HG03439 (cell line): ENCODE measurements at regions not wholly inside any gene's neighbourhood (a gene's known extent, or its start where the extent isn't known, plus 50 kb on each side); places are given as distances from the start of the nearest gene placed in this dataset.
"Not testable (repeated sequence)": the region's sequence is repeated elsewhere in the genome, so short reads cannot be mapped to it uniquely, and the experiment has no call there.

Experiments used
- ATAC-seq: cut with Tn5 transposase; IDR thresholded peaks from one replicate; pipeline ENCODE4 v1.9.1; 2021; ENCODE audit warnings: mild to moderate bottlenecking, moderate library complexity; ENCODE audit not compliant: unreplicated experiment

GRCh38 chr15:95121191-95121590, 889.8 kb downstream of the MCTP2 start:
- ATAC-seq, result no peak

DNA sequence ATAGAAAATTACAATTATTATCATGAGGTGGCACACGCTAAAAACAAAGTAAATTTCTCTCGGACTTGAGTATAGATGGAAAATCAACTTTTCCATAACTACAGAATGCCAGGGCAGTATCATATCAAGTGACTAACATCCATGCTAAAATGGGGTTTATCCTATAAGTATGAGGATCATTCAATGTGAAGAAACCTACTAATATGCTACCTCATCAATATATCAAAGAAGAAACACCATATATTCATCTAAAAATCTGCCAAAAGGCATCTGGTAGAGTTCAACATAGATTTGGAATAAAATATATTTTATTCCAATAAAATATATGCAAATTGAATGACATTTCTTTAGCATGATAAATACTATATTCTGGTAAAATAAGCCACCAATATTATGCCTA, 894.4 kb downstream of the MCTP2 start:
- no peak for ATAC-seq

DNA sequence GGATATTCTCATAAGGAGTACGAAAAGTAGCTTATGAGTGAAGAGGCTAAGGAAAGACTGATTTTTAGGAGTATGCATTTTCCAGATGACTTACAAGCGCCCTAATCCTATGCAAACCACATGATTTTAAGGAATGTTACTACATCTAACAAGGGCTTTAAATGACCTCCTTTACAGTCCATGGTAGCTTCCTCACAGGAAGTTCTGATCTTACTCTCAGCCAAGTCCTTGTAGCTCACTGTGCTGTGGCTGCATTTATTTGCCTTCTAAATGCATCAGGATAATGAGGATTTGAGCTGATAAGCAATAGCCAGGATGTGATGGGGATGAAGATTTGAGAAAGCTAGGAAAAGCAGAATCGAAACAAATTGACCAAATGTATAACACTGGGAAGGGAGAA, 896.0 kb downstream of the MCTP2 start:
- no peak for ATAC-seq

- ATAC-seq, result no peak
Observed at GRCh38 chr15:95129574-95129973, 898.2 kb downstream of the MCTP2 start.

DNA sequence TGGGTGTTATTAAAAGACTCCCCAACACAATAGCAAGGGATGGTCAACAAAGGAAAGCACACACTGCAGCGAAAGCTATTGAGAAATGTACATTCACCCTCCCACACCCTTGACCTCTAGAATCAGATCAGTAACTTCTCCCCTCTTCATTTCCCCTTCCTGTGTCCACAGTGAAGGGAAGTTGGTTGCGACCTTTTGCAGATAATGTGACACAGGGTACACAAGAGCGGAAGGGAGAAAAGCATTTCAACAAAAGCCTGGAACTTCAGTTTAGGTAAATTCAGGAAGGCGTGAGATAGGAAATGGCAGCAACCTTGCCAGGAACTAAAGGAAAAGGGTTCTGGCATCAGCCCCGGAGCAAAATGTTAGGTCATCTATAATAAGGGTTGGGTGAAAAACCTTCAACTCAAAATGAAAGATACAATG, 899.8 kb downstream of the MCTP2 start:
- ATAC-seq, result no peak

DNA sequence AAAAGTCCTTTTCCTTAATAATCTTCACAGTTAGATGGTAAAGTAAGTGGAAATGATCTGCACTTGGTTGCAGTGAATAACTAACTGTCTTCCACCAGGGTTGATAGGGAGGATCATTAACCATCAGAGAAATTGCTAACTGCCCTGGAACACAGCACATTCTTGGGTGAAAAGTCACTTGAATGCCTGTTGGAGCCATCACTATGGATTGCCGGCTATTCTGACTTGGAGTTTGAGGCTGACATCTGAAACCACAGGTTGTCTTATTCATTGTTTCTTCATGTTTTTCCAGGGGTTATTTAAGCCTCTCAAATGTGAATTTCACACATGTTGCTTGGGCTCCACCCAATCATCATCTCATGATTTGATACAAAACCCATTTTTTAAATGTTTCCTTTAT, 901.4 kb downstream of the MCTP2 start:
- ATAC-seq, result no peak

DNA sequence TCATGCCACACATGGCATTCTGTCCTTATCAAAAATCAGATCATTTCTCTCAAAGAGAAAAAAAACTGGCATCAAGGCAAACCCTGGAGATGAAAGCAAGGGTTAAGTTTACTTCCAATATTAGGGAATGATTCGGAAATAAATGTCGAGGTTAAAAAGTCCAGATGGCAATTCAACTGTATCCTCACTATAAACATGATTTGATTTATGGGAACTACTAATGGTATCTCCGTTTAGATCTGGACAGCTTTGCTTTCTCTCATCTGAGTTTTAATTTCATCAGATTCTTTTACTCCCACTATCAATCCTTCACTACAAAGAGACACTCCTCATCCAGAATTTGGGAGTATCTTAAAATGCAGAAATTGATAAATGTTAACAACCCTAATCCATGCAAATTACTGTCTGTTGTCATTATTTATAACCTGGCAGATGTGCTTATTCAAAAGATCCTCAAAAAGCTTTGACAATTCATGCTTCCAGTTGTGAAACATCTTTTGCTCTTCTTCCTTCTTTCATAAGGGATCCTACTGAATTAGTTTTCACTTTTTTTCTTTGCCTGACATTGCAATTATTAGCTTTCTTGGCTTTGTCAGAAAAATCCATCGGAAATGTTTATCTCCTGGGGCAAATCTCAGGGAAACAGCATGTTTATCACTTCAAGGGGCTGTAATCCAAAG, 903.2 kb downstream of the MCTP2 start:
- no peak for ATAC-seq

- ATAC-seq, result no peak
Observed at GRCh38 chr15:95138604-95139270, 907.4 kb downstream of the MCTP2 start.

DNA sequence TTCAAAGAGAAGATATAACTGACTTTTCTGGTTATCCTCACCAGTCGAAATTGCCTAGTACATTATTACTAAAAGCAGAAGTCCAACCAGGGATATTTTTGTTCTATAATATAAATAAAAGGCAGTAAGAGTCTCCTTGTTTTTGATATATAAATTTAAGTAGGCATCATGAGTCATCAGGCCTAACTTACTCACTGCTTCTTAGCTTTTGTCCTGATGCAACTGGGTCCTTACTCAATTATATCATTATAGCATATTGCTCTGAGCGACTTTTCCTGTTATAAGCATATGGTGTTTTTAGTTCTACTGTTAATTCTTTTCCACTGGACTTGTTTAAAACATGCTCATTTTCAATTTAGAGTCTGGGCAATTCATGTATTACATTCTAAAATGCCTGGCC, 910.1 kb downstream of the MCTP2 start:
- no peak for ATAC-seq

DNA sequence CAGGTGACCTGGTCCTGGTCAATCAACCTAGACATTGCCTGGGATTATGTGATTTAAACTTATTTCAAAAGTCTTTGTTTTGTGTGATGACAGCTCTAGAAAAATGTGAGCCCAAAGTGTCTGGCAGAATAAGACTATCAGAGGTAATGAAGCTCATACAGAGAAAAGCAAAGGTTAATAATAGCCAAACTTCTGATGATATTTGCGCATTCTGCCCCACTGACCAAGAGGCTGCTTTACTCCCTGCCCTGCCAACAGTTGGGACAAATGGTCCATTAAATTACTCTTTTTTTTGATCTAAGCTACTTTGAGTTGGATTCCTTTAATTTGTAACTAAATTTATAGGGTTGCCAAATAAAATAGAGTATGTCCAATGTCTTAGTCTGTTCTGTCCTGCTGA, 911.2 kb downstream of the MCTP2 start:
- no peak for ATAC-seq

GRCh38 chr15:95146481-95146880, 915.1 kb downstream of the MCTP2 start:
- no peak for ATAC-seq

DNA sequence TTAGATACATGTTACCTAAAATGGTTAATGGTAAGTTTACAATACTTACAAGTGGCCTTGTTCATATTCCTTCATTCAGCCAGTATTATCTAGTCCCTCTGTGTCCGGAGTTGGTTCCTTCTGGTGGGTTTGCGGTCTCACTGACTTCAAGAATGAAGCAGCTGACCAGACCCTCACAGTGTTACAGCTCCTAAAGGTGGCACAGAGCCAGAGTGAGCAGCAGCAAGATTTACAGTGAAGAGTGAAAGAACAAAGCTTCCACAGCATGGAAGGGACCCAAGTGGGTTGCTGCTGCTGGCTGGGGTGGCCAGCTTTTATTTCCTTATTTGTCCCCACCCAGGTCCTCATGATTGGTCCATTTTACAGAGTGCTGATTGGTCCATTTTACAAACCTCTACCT, 916.8 kb downstream of the MCTP2 start:
- no peak for ATAC-seq

DNA sequence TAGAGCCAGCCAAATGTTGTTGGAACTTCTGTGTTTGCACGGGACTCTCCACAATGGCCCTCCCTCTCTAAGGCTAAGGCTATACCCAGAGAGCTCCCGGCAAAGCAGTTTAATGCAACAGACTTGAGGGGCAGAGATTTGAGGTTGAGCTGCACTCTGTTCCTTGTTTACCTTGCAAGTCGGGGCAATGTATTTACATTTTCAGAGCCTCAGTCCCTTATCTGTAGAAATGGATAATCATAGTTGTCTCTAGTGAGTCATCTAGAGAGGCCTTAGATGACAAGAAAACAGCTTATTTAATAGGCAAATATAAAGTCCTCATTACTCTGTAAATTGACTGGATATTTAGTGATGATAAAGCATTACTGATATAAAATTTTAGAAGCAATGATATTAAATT, 917.7 kb downstream of the MCTP2 start:
- no peak for ATAC-seq

DNA sequence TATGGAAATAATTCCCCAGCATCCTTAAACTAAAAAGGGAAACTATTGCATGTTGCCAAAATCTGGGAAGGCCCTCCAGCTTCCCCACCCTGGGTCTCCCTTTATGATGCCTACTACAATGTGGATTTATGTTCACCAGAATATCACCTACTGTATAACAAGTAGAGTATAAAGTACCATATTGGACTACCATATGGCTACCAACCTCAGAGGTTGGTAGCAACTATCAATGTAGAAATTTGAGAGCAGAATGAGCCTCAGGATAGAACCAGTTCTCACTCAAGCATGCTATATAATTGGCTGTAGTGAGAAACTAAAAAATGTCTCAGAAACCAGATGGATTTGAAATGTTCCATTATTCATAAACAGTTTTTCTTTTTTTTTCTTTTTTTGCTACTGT, 918.4 kb downstream of the MCTP2 start:
- no peak for ATAC-seq

DNA sequence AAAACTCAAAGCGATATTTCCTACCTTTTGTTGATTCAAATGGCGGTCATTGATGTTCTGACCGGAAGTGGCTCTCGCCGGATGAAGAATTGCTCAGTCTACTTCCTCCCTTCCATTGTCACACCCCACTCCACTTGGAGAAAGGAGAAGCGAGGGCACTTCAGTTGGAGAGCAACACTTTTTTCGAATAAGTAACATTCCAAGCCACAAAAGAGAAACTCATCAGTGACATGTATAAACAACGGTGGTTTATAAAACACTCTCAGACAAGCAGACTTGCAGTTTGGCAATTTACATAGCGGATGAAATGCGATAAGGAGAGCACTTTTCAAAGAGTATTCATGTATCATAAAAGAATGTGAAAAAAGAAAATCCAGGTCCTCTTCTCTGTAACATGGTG, 919.1 kb downstream of the MCTP2 start:
- ATAC-seq, result no peak

- no peak for ATAC-seq
Observed at GRCh38 chr15:95152741-95153140, 921.4 kb downstream of the MCTP2 start.

GRCh38 chr15:95153201-95153600, 921.8 kb downstream of the MCTP2 start:
- ATAC-seq, result not testable (repeated sequence)

DNA sequence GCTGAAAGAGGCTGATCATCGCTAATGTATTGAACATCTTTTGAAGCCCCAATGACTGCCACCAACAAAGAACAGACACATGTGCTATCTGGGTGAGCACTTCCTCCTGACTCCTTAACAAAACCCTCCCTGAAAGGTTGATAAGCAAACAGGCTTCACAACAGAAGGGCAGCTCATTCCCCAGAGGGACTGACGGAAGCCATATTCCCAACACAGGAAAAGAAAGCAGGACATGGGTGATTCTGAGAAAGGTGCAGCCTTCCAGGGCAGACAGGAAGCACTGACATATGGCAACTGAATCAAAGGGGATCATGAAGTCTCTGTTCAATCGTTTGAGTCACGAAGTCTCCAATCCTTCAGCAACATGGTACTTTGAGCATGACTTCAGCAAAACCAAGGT, 929.0 kb downstream of the MCTP2 start:
- ATAC-seq, result no peak

DNA sequence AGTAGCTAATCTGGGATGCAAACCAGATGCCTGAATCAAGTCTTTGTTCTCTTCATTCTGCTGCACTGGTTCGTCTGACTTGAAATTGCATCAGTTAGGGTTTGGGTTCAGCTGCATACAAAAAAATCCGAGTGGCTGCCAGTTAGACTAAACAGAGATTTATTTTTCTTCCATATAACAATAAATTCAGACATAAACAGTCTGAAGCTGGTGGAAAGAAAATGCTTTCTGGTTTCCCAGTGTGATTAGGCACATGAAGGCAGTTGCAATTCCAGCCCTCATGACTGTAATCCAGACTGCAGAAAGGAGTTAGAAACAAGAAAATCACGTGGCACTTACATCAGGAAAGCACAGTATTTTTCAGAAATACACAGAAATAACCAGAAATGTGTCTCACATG, 930.7 kb downstream of the MCTP2 start:
- no peak for ATAC-seq

GRCh38 chr15:95162531-95162930, 931.2 kb downstream of the MCTP2 start:
- ATAC-seq, result no peak

DNA sequence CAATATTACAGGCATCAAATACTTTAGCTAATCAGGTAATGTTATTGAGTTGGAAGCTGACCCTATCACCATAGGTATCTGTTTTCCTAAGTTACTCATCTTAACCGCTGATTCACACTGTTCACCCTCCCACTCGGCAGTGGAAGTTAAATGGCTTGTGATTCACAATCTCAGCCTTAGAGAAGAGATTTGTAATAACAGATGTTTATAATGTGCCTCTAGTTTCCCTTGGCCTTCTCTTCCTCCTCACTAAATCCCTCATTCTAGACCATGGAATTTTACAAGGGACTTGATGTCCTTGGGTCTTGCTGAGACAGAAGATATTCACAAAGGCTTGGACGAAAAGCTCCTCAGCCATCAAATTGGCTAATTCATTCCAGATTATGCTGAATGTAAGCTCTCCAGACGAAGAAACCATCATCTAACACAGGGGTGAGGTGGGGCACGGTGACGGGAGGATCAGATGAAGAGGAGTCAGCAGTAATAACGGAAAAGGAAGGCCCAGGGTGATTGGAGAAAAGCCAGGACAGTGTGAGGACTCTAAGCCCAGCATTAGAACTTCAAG, 931.7 kb downstream of the MCTP2 start:
- no peak for ATAC-seq

- ATAC-seq, result no peak
Observed at GRCh38 chr15:95168152-95168551, 936.8 kb downstream of the MCTP2 start.
